ENCODE measurements at regions not wholly inside any gene's neighbourhood (a gene's known extent, or its start where the extent isn't known, plus 50 kb on each side); places are given as distances from the start of the nearest gene placed in this dataset.

DNA sequence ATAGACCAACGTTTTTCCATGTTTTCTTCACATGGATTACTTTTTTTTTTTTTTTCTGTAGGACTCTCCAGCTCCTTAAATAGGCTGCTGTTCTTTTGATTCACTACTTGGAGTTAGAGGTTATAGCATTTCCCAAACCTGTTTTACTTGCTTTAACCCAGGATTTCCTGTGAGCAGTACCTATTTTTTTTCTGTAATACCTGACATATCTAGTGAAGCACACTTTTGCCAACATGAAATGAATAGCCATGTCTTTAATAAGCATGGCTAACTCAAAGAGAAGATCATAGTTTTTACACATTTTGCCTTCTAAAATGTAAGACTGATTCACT lies 137.0 kb downstream of the FOXA2 start (continued):
- no peak for TF ChIP-seq NANOG (IDR thresholded peaks at IDR 0.05; ENCODE audit: insufficient read depth, low read depth, low read length, poor library complexity, severe bottlenecking)
- TF ChIP-seq SUZ12 (IDR thresholded peaks at IDR 0.05; ENCODE audit: low read length), result no peak
- TF ChIP-seq, protein P1, sequence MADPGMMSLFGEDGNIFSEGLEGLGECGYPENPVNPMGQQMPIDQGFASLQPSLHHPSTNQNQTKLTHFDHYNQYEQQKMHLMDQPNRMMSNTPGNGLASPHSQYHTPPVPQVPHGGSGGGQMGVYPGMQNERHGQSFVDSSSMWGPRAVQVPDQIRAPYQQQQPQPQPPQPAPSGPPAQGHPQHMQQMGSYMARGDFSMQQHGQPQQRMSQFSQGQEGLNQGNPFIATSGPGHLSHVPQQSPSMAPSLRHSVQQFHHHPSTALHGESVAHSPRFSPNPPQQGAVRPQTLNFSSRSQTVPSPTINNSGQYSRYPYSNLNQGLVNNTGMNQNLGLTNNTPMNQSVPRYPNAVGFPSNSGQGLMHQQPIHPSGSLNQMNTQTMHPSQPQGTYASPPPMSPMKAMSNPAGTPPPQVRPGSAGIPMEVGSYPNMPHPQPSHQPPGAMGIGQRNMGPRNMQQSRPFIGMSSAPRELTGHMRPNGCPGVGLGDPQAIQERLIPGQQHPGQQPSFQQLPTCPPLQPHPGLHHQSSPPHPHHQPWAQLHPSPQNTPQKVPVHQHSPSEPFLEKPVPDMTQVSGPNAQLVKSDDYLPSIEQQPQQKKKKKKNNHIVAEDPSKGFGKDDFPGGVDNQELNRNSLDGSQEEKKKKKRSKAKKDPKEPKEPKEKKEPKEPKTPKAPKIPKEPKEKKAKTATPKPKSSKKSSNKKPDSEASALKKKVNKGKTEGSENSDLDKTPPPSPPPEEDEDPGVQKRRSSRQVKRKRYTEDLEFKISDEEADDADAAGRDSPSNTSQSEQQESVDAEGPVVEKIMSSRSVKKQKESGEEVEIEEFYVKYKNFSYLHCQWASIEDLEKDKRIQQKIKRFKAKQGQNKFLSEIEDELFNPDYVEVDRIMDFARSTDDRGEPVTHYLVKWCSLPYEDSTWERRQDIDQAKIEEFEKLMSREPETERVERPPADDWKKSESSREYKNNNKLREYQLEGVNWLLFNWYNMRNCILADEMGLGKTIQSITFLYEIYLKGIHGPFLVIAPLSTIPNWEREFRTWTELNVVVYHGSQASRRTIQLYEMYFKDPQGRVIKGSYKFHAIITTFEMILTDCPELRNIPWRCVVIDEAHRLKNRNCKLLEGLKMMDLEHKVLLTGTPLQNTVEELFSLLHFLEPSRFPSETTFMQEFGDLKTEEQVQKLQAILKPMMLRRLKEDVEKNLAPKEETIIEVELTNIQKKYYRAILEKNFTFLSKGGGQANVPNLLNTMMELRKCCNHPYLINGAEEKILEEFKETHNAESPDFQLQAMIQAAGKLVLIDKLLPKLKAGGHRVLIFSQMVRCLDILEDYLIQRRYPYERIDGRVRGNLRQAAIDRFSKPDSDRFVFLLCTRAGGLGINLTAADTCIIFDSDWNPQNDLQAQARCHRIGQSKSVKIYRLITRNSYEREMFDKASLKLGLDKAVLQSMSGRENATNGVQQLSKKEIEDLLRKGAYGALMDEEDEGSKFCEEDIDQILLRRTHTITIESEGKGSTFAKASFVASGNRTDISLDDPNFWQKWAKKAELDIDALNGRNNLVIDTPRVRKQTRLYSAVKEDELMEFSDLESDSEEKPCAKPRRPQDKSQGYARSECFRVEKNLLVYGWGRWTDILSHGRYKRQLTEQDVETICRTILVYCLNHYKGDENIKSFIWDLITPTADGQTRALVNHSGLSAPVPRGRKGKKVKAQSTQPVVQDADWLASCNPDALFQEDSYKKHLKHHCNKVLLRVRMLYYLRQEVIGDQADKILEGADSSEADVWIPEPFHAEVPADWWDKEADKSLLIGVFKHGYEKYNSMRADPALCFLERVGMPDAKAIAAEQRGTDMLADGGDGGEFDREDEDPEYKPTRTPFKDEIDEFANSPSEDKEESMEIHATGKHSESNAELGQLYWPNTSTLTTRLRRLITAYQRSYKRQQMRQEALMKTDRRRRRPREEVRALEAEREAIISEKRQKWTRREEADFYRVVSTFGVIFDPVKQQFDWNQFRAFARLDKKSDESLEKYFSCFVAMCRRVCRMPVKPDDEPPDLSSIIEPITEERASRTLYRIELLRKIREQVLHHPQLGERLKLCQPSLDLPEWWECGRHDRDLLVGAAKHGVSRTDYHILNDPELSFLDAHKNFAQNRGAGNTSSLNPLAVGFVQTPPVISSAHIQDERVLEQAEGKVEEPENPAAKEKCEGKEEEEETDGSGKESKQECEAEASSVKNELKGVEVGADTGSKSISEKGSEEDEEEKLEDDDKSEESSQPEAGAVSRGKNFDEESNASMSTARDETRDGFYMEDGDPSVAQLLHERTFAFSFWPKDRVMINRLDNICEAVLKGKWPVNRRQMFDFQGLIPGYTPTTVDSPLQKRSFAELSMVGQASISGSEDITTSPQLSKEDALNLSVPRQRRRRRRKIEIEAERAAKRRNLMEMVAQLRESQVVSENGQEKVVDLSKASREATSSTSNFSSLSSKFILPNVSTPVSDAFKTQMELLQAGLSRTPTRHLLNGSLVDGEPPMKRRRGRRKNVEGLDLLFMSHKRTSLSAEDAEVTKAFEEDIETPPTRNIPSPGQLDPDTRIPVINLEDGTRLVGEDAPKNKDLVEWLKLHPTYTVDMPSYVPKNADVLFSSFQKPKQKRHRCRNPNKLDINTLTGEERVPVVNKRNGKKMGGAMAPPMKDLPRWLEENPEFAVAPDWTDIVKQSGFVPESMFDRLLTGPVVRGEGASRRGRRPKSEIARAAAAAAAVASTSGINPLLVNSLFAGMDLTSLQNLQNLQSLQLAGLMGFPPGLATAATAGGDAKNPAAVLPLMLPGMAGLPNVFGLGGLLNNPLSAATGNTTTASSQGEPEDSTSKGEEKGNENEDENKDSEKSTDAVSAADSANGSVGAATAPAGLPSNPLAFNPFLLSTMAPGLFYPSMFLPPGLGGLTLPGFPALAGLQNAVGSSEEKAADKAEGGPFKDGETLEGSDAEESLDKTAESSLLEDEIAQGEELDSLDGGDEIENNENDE (IDR thresholded peaks at IDR 0.05; ENCODE audit: insufficient replicate concordance, low read length), result no peak
- no peak for TF ChIP-seq JUND (IDR thresholded peaks at IDR 0.05; ENCODE audit: low read length)

Data from H1 (cell line).